Right lobe of liver (tissue), 6 donors: ENCODE measurements at regions not wholly inside any gene's neighbourhood (a gene's known extent, or its start where the extent isn't known, plus 50 kb on each side); places are given as distances from the start of the nearest gene placed in this dataset.

Experiments used
- ATAC-seq, 4 donors: fragments of 200-7000 bp; cut with Tn5 transposase; one replicate each; pipeline ENCODE4 v1.9.1; 2020; ENCODE audit warnings: mild to moderate bottlenecking in 4 of 4, moderate library complexity in 4 of 4
- DNase-seq, 3 donors: peaks; one replicate each; pipeline ENCODE4 v3.0.0-alpha.2; 2020
- H3K27ac ChIP-seq, 3 donors: fragments of 200-600 bp; one replicate each; pipeline ENCODE4 v1.8.0; 2022
- H3K27me3 ChIP-seq, 2 donors: fragments of 200-600 bp; one replicate each; pipeline ENCODE4 v1.8.0; 2022
- H3K36me3 ChIP-seq, 4 donors: fragments of 200-600 bp; sonication (generic) in 1 of 4; one replicate each; pipeline versions ENCODE4 v1.5.1 to v1.8.0; 2017 to 2022; ENCODE audit warnings: control low read depth in 1 of 4
- H3K4me1 ChIP-seq, 4 donors: fragments of 200-600 bp; sonication (generic) in 1 of 4; one replicate each; pipeline versions ENCODE4 v1.5.1 to v1.8.0; 2017 to 2022; ENCODE audit warnings: control low read depth in 1 of 4
- H3K4me3 ChIP-seq, 3 donors: fragments of 200-600 bp; one replicate each; pipeline ENCODE4 v1.8.0; 2022
- H3K9me3 ChIP-seq, 4 donors: fragments of 200-600 bp; sonication (generic) in 1 of 4; one replicate each; pipeline versions ENCODE4 v1.5.1 to v1.8.0; 2017 to 2022; ENCODE audit warnings: control low read depth in 1 of 4
- POLR2A ChIP-seq: fragments of 450-650 bp; IDR thresholded peaks from one replicate; pipeline ENCODE4 v1.6.1; 2017; ENCODE audit warnings: antibody characterized with exemption, mild to moderate bottlenecking
- WGBS: methylation state at CpG from one replicate; pipeline ENCODE4 v1.1.6; 2018; ENCODE audit warnings: low coverage, low lambda C conversion rate; ENCODE audit not compliant: insufficient coverage; ENCODE audit errors: missing lambda C conversion rate; 5-methylcytosine and 5-hydroxymethylcytosine counted together
- intact Hi-C, 2 donors: fragments of 100-400 bp; cut with DNase I; formaldehyde crosslinking; loops; one replicate each; pipeline versions ENCODE4 v1.11.2 to v1.14.1; 2022
- TF ChIP-seq, protein P1 (sequence below), 4 donors: fragments of 200-600 bp in 3 of 4; fragments of 450-650 bp in 1 of 4; IDR thresholded peaks; one replicate each; pipeline versions ENCODE4 v1.5.1 to v1.8.0; 2016 to 2022; ENCODE audit warnings: antibody characterized with exemption in 4 of 4, mild to moderate bottlenecking in 2 of 4
- donor health status: DM: no; HTN: yes; CAD: no.
- donor health status: DM: no; HTN: no; CAD: no.
- donor health status: DM: no; HTN: no; CAD: no.
- donor health status: DM: no; HTN: yes; CAD: no.
- donor health status: DM: no; HTN: yes; CAD: no.

DNA sequence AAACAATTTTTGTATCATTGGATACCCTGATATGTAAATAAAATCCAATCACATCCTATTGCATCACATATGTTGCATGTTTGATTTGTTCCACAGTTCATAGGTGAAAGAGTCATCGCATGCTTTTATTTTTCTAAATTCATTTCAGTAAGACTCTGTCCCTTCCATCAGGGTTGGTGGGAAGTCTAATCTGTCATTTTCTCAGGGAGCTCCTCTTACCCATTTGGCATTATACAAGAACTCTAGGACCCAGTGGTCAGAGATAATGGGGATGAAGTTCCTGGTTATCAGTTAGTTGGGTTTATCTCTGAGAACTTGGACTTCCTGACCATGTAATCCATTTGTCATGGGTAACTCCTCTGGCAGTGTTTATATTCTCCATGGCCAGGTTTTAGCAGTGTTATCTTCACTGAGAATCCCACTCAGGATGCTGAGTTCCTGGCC, 227.1 kb upstream of the JADE1 start:
- 83% methylated on average over 1 of the region's 1 CpG for WGBS
- Histone ChIP-seq H3K27ac (no peak overlapping the region), H3K27me3 (no peaks in the 10 kb centered on the region), H3K4me3 (no peak overlapping the region), H3K36me3 (no peaks in the 10 kb centered on the region), H3K4me1 (peaks cover 0 to 3% (median 0%) of the 10 kb centered on the region in 4 donors), H3K9me3 (no peaks in the 10 kb centered on the region)
- TF ChIP-seq POLR2A: no peak
- TF ChIP-seq, protein P1, sequence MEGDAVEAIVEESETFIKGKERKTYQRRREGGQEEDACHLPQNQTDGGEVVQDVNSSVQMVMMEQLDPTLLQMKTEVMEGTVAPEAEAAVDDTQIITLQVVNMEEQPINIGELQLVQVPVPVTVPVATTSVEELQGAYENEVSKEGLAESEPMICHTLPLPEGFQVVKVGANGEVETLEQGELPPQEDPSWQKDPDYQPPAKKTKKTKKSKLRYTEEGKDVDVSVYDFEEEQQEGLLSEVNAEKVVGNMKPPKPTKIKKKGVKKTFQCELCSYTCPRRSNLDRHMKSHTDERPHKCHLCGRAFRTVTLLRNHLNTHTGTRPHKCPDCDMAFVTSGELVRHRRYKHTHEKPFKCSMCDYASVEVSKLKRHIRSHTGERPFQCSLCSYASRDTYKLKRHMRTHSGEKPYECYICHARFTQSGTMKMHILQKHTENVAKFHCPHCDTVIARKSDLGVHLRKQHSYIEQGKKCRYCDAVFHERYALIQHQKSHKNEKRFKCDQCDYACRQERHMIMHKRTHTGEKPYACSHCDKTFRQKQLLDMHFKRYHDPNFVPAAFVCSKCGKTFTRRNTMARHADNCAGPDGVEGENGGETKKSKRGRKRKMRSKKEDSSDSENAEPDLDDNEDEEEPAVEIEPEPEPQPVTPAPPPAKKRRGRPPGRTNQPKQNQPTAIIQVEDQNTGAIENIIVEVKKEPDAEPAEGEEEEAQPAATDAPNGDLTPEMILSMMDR (IDR thresholded peaks at IDR 0.05): no peak
- DNase-seq (no peak), ATAC-seq (no peak)
- intact Hi-C loops: no loop called here

DNA sequence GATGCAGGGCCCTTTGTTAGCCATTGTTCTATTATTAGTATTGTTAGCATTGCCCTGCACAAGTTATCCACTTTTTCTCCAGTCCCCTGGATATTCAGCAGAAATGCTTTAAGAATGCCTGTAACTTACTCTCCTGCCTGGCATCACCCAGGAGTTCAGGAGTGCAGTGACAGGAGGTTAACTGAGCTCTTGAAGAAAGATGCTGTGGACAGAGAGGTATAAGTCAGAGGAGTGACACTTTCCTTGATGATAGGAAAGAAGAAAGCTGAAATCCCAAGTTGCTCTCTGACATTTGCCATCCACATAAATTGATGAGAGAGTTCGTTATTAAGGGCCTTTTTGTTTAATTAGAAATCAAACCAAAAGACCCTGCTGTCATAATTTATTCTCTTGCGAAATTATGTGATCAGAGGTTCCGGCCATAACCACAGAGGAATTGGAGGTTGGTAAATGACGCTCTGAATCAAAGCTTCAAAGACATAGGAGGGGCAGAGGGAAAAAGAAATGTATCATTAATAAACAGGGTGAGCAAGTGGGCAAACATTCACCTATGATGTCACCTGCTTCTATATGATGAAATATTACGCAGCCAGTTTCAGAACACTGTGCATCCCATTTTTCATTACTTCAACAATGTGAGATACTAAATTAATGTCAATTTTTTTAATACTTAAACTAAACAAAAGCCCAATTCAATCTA, 230.2 kb upstream of the JADE1 start:
- no peak for TF ChIP-seq POLR2A
- TF ChIP-seq, protein P1 (IDR thresholded peaks at IDR 0.05): no peak
- DNase-seq: no peak
- intact Hi-C loops: no loop called here
- no peaks in the 10 kb centered on the region for H3K9me3 ChIP-seq
- no peaks in the 10 kb centered on the region for H3K36me3 ChIP-seq
- ATAC-seq: no peak
- H3K27me3 ChIP-seq: no peaks in the 10 kb centered on the region
- WGBS: 67% methylated on average over 5 of the region's 5 CpGs
- peaks cover 0 to 9% (median 0%) of the 10 kb centered on the region in 4 donors for H3K4me1 ChIP-seq
- no peak overlapping the region for H3K27ac ChIP-seq
- no peak overlapping the region for H3K4me3 ChIP-seq

DNA sequence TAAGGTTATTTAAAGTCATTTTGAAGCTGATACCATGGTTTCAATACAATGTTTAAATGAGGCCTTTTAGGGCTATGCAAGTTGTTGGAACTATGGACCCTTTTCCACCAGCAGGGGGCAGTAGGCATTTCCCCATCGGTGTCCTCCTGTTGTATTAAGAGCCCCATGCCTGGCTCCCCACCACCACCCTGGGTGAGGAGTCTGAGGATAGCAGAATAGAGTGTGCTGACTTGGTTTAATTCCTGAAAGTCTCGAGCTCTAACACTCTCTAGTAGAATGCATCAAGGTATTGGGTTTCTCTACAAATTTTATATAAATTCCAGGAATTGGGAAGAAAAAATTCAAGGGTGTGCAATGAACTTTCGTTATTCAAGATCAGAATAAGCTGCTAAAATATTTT, 234.8 kb upstream of the JADE1 start:
- no peaks in the 10 kb centered on the region for H3K27me3 ChIP-seq
- no peak overlapping the region for H3K4me3 ChIP-seq
- intact Hi-C loops: no loop called here
- peaks cover 0 to 15% (median 5%) of the 10 kb centered on the region in 4 donors for H3K4me1 ChIP-seq
- TF ChIP-seq, protein P1 (IDR thresholded peaks at IDR 0.05): peak; percentile 39 to 56 (median 42)
- TF ChIP-seq POLR2A: no peak
- DNase-seq (peak in 2 of 3 donors; percentile 26 to 61), ATAC-seq (peak; percentile 25 to 55 (median 34))
- peak overlapping the region; percentile 26 to 70 (median 56) for H3K27ac ChIP-seq
- no peaks in the 10 kb centered on the region for H3K36me3 ChIP-seq
- no peaks in the 10 kb centered on the region for H3K9me3 ChIP-seq
- WGBS: 36% methylated on average over 3 of the region's 3 CpGs

DNA sequence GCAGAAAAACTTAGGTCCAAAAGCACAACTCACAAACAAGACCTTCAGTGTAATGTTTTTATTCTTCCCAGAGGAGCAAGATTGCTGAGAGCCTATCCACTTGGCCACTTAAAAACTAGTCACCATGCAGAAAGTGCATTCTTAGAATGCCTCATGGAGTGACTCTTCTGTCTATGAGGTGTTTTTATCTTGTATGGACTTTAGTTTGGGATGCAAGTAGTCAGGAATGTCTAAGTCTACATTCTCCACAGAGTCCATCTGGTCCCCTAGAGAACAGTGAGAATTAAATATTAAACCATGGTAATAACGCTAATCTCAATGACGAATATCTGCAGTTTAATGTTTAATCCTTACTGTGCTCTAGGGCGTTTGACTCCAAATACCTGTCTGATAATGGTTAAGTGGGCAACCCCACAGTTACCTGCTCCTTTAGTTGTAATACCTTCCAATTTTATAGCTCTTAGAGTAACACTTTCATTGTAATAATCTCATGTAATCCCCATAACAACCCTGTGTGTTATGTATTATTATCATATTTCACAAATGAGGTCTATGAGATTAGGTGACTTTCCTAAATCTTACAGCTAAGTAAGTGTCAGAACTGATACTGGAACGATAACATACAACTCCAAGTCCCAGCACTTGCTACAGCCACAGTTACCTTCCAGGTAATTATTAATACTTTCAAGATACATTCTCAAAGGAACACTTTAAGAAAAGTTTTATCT, 235.6 kb upstream of the JADE1 start:
- peak overlapping the region; percentile 26 to 70 (median 56) for H3K27ac ChIP-seq
- ATAC-seq (peak; percentile 92 to 96 (median 93)), DNase-seq (no peak)
- H3K27me3 ChIP-seq: no peaks in the 10 kb centered on the region
- peaks cover 0 to 15% (median 5%) of the 10 kb centered on the region in 4 donors for H3K4me1 ChIP-seq
- H3K4me3 ChIP-seq: no peak overlapping the region
- 16% methylated on average over 4 of the region's 4 CpGs for WGBS
- no peaks in the 10 kb centered on the region for H3K36me3 ChIP-seq
- no peaks in the 10 kb centered on the region for H3K9me3 ChIP-seq
- TF ChIP-seq POLR2A: peak; percentile 35
- TF ChIP-seq, protein P1 (IDR thresholded peaks at IDR 0.05): no peak
- intact Hi-C loops: no loop called here
